ENCODE measurements at regions not wholly inside any gene's neighbourhood (a gene's known extent, or its start where the extent isn't known, plus 50 kb on each side); places are given as distances from the start of the nearest gene placed in this dataset.

DNA sequence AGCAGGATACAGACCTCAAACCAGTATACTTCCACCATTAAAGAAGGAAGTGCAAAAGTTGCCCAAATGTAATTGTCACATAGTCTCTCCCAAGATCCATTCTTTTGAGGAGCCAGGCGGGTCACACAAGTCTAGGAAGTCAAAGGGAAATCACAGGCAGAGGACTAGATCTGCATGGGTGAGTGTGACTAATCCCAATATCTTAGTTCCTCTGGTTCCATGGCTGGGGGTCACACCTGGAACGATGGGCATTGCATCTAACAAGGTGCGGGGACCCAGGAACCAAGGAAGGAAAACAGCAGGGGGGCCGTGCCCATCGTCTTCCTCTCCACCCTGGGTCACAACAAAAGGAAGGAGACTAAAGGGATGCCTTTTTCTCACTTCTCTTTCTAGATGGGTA is 1138.8 kb downstream of the XPNPEP1 start:
- TF ChIP-seq, protein P1, sequence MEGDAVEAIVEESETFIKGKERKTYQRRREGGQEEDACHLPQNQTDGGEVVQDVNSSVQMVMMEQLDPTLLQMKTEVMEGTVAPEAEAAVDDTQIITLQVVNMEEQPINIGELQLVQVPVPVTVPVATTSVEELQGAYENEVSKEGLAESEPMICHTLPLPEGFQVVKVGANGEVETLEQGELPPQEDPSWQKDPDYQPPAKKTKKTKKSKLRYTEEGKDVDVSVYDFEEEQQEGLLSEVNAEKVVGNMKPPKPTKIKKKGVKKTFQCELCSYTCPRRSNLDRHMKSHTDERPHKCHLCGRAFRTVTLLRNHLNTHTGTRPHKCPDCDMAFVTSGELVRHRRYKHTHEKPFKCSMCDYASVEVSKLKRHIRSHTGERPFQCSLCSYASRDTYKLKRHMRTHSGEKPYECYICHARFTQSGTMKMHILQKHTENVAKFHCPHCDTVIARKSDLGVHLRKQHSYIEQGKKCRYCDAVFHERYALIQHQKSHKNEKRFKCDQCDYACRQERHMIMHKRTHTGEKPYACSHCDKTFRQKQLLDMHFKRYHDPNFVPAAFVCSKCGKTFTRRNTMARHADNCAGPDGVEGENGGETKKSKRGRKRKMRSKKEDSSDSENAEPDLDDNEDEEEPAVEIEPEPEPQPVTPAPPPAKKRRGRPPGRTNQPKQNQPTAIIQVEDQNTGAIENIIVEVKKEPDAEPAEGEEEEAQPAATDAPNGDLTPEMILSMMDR (IDR thresholded peaks at IDR 0.05; ENCODE audit: control extremely low read depth, extremely low read depth, low read depth, missing control alignments): no peak
- no peak for DNase-seq (ENCODE audit: extremely low spot score)
- ChIA-PET POLR2A (no interaction called here), CTCF (no interaction called here)

DNA sequence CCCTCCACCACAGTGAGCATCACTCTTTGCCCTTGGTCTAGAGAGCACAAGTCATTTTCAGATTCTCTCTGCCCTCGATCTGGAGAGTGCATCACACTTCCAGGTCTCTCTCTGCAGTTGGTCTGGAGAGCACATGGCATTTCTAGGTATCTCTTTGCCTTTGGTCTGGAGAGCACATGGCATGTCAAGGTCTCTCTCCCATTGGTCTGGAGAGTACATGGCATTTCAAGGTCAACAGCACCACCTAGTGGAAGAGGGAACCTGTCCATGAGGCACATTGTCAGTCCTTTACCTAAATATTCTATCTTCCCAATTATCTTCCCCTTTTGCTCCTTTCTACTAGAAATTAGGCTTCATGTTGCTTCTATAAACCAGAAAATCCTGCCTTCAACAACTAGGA is 1139.4 kb downstream of the XPNPEP1 start:
- DNase-seq (ENCODE audit: extremely low spot score): peak; percentile 21
- ChIA-PET CTCF (no interaction called here), POLR2A (no interaction called here)
- TF ChIP-seq, protein P1 (IDR thresholded peaks at IDR 0.05; ENCODE audit: control extremely low read depth, extremely low read depth, low read depth, missing control alignments): peak; percentile 76

DNA sequence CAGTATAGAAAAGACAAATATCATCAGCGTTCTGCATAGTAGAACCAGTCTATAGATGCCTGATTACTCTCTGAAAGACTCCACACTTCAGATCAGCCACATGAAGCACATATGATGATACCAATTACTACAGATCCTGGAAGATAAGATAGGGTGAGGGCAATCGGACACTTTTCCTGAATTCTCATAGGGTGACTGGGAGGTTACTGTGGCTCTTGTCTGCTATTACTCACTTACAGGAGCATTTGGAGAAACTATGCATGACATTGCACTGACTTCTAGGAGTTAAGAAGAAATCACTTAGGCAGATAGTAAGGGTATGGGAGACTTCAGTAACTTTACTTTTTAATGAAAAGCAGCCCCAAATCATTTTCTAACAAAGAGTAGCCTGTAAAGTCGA is 1140.9 kb downstream of the XPNPEP1 start:
- ChIA-PET CTCF (no interaction called here), POLR2A (no interaction called here)
- TF ChIP-seq, protein P1 (IDR thresholded peaks at IDR 0.05; ENCODE audit: control extremely low read depth, extremely low read depth, low read depth, missing control alignments): no peak
- no peak for DNase-seq (ENCODE audit: extremely low spot score)

DNA sequence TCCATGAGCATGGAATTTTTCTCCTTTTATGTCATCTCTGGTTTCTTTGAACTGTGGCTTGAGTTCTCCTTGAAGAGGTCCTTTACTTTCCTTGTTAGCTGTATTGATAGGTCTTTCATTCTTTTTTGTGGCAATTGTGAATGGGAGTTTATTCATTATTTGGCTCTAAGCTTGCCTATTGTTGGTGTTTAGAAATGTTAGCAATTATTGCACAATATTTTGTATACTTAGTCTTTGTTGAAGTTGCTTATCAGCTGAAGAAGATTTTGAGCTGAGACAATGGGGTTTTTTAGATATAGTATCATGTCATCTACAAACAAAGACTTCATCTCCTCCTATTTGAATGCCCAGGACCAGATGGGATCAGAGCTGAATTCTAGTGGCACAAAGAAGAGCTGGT is 1143.8 kb downstream of the XPNPEP1 start:
- TF ChIP-seq, protein P1 (IDR thresholded peaks at IDR 0.05; ENCODE audit: control extremely low read depth, extremely low read depth, low read depth, missing control alignments): no peak
- no peak for DNase-seq (ENCODE audit: extremely low spot score)
- CTCF ChIA-PET: interaction anchor here (0.6 to 1.3 kb wide), 2 partner anchors 8 to 13 kb away, joined by 3 read pairs; no protein-coding TSS in a partner anchor
- POLR2A ChIA-PET: interaction anchor here (0.6 kb wide), 1 partner anchor 374 kb away, joined by 4 read pairs; no protein-coding TSS in a partner anchor

DNA sequence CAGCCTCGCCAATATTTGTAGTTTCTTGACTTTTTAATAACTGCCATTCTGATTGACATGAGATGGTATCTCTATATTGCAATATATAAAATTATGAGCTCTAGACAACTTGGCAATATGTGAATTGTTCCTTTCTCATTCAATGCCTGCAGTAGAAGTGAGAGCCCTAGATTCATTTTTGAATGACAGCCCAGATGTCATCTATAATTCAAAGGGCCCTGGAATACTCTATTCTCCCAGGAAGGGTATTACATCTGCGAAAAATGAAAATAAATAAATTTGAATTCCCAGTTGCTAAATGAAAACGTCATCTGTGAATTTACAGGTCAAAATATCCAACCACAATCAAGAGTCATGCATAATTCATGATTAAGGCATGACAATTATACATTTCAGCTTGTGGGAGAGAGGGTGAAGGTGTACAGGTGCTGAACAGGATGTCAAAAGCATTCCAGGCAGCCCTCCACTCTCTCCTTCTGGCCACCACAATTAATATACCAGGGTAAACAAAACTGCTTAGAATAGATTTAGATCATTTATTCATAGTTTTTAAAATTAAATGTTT is 1147.3 kb downstream of the XPNPEP1 start:
- no peak for DNase-seq (ENCODE audit: extremely low spot score)
- ChIA-PET CTCF (no interaction called here), POLR2A (no interaction called here)
- TF ChIP-seq, protein P1 (IDR thresholded peaks at IDR 0.05; ENCODE audit: control extremely low read depth, extremely low read depth, low read depth, missing control alignments): no peak

DNA sequence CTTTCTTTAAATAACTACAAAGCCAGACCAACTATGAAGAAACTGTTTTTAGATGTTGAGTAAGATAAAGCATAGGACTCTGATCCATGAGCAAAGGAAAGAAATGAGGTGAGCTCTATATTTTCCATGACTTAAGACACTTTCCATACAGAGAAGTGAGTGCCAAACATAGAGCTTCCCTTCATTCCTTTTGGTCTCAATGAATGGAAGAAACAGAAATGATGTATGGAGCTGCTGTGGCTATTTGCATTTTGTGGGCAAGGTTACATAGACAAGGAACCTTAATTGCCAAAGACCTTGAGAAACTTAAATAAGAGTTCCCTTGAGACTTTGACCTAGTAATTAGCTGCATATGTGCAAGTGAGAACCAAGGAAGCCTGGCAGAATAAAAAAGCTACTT is 1152.2 kb downstream of the XPNPEP1 start:
- ChIA-PET CTCF (interaction anchor here (0.7 to 1.3 kb wide), 4 partner anchors 9 to 493 kb away, joined by 3 to 5 read pairs (median 3); no protein-coding TSS in a partner anchor), POLR2A (no interaction called here)
- DNase-seq (ENCODE audit: extremely low spot score): no peak
- TF ChIP-seq, protein P1 (IDR thresholded peaks at IDR 0.05; ENCODE audit: control extremely low read depth, extremely low read depth, low read depth, missing control alignments): no peak

Measured in GM10248 (cell line).